Osteoblast (primary cell): ENCODE measurements at regions not wholly inside any gene's neighbourhood (a gene's known extent, or its start where the extent isn't known, plus 50 kb on each side); places are given as distances from the start of the nearest gene placed in this dataset.

Experiments used
- DNase-seq: peaks from one replicate; pipeline ENCODE4 v3.0.0; 2011; ENCODE audit warnings: low spot score, mixed read lengths; ENCODE audit not compliant: insufficient read length; ENCODE audit errors: missing footprints
- H2AFZ ChIP-seq: 2 replicates; pipeline ENCODE4 v1.6.0; 2011; ENCODE audit warnings: mild to moderate bottlenecking, low read length
- H3K27ac ChIP-seq: 2 replicates; pipeline ENCODE4 v1.5.1; 2011; ENCODE audit warnings: mild to moderate bottlenecking, low read depth, low read length, moderate library complexity
- H3K27me3 ChIP-seq: 2 replicates; pipeline ENCODE4 v1.6.0; 2012; ENCODE audit warnings: mild to moderate bottlenecking, control low read depth, inconsistent platforms, low read length, moderate library complexity; ENCODE audit not compliant: insufficient read depth
- H3K36me3 ChIP-seq: 2 replicates; pipeline ENCODE4 v1.5.1; 2011; ENCODE audit warnings: mild to moderate bottlenecking, low read length, control low read depth, moderate library complexity; ENCODE audit not compliant: insufficient read depth
- H3K4me1 ChIP-seq: 2 replicates; pipeline ENCODE4 v1.5.1; 2011; ENCODE audit warnings: mild to moderate bottlenecking, low read length, control low read depth, moderate library complexity; ENCODE audit not compliant: insufficient read depth
- H3K4me2 ChIP-seq: 2 replicates; pipeline ENCODE4 v1.6.0; 2011; ENCODE audit warnings: mild to moderate bottlenecking, low read length; ENCODE audit not compliant: insufficient read depth
- H3K4me3 ChIP-seq: fragments of 200-600 bp; sonication (generic); 3 replicates; pipeline ENCODE4 v1.5.1; 2012; ENCODE audit warnings: mild to moderate bottlenecking, low read length, inconsistent platforms; ENCODE audit not compliant: insufficient read depth
- H3K79me2 ChIP-seq: 2 replicates; pipeline ENCODE4 v1.6.0; 2012; ENCODE audit warnings: mild to moderate bottlenecking, low read length, control low read depth, inconsistent platforms; ENCODE audit not compliant: insufficient read depth
- H3K9me3 ChIP-seq: 2 replicates; pipeline ENCODE4 v1.5.1; 2011; ENCODE audit warnings: low read depth, low read length, control low read depth
- H4K20me1 ChIP-seq: 2 replicates; pipeline ENCODE4 v1.6.0; 2012; ENCODE audit warnings: mild to moderate bottlenecking, low read length, control low read depth; ENCODE audit not compliant: insufficient read depth
- CTCF ChIP-seq: IDR thresholded peaks from 2 replicates; pipeline ENCODE4 v1.5.1; 2011; ENCODE audit warnings: mild to moderate bottlenecking, low read depth, low read length, moderate library complexity; ENCODE audit errors: extremely low read depth

DNA sequence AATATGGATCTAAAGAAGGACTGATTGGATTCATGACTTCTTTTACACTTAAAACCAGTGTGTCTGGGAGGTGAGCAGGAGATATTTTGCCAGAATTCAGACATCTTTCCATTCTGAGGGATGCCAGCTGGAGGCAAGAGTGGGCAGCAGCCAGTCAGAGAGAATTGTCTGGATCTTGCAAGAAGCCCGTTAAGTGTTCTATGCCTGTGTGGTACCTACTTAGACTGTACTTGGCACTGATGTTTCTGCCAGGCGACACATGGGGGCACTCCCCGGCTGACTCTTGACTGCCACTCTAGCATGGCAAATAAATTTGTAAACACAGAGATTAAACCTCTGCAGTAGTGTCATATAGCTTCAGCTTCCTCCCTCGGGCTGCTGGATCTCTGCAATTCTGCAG is 247.7 kb downstream of the UTP18 start:
- Histone ChIP-seq H3K27ac (no peak overlapping the region), H3K4me3 (no peak overlapping the region), H3K4me2 (no peak overlapping the region), H3K36me3 (no peaks in the 10 kb centered on the region), H4K20me1 (no peaks in the 10 kb centered on the region), H3K27me3 (no peaks in the 10 kb centered on the region), H3K9me3 (no peaks in the 10 kb centered on the region), H2AFZ (no peak overlapping the region), H3K4me1 (no peaks in the 10 kb centered on the region), H3K79me2 (no peaks in the 10 kb centered on the region)
- TF ChIP-seq CTCF = no peak
- no peak for DNase-seq

GRCh38 chr17:51510940-51511339 is 250.6 kb downstream of the UTP18 start:
- no peak for TF ChIP-seq CTCF
- no peaks in the 10 kb centered on the region for H3K4me1 ChIP-seq
- no peak overlapping the region for H3K4me2 ChIP-seq
- no peaks in the 10 kb centered on the region for H3K27me3 ChIP-seq
- DNase-seq = no peak
- H3K4me3 ChIP-seq = no peak overlapping the region
- H3K36me3 ChIP-seq = no peaks in the 10 kb centered on the region
- H3K27ac ChIP-seq = no peak overlapping the region
- H3K79me2 ChIP-seq = no peaks in the 10 kb centered on the region
- H3K9me3 ChIP-seq = no peaks in the 10 kb centered on the region
- no peaks in the 10 kb centered on the region for H4K20me1 ChIP-seq
- H2AFZ ChIP-seq = no peak overlapping the region

- Histone ChIP-seq H3K79me2 (no peaks in the 10 kb centered on the region), H3K4me1 (no peaks in the 10 kb centered on the region), H3K36me3 (no peaks in the 10 kb centered on the region), H3K9me3 (no peaks in the 10 kb centered on the region), H2AFZ (no peak overlapping the region), H4K20me1 (no peaks in the 10 kb centered on the region), H3K4me3 (no peak overlapping the region), H3K27ac (no peak overlapping the region), H3K27me3 (no peaks in the 10 kb centered on the region), H3K4me2 (no peak overlapping the region)
- no peak for TF ChIP-seq CTCF
- DNase-seq = no peak
Measured at GRCh38 chr17:51512220-51512907, 252.0 kb downstream of the UTP18 start.

GRCh38 chr17:51516924-51517323 is 256.6 kb downstream of the UTP18 start:
- no peaks in the 10 kb centered on the region for H3K9me3 ChIP-seq
- no peak overlapping the region for H3K4me3 ChIP-seq
- no peak overlapping the region for H3K27ac ChIP-seq
- TF ChIP-seq CTCF = no peak
- H4K20me1 ChIP-seq = no peaks in the 10 kb centered on the region
- H3K27me3 ChIP-seq = no peaks in the 10 kb centered on the region
- no peaks in the 10 kb centered on the region for H3K4me1 ChIP-seq
- no peak overlapping the region for H2AFZ ChIP-seq
- H3K4me2 ChIP-seq = no peak overlapping the region
- no peaks in the 10 kb centered on the region for H3K79me2 ChIP-seq
- no peak for DNase-seq
- no peaks in the 10 kb centered on the region for H3K36me3 ChIP-seq
